Loucy (cell line): ENCODE measurements at regions not wholly inside any gene's neighbourhood (a gene's known extent, or its start where the extent isn't known, plus 50 kb on each side); places are given as distances from the start of the nearest gene placed in this dataset.

Experiments
- H2AFZ ChIP-seq: fragments of 200-600 bp; sonication (generic); 2 replicates; pipeline ENCODE4 v1.6.0; 2016; ENCODE audit warnings: antibody characterized with exemption, mild to moderate bottlenecking, low read length, moderate library complexity
- H3F3A ChIP-seq: fragments of 200-600 bp; 2 replicates; pipeline ENCODE4 v1.6.0; 2016; ENCODE audit warnings: antibody characterized with exemption, low read depth, mild to moderate bottlenecking
- H3K27me3 ChIP-seq: fragments of 200-600 bp; sonication (generic); 2 replicates; pipeline ENCODE4 v1.6.1; 2014; ENCODE audit warnings: low read length, mild to moderate bottlenecking; ENCODE audit not compliant: insufficient read depth, poor library complexity, severe bottlenecking
- H3K36me3 ChIP-seq: fragments of 200-600 bp; sonication (generic); 2 replicates; pipeline ENCODE4 v1.6.1; 2016; ENCODE audit warnings: low read length; ENCODE audit not compliant: insufficient read depth
- H3K4me1 ChIP-seq: fragments of 200-600 bp; sonication (generic); 2 replicates; pipeline ENCODE4 v1.5.1; 2014; ENCODE audit warnings: low read length, mild to moderate bottlenecking; ENCODE audit not compliant: insufficient read depth, poor library complexity, severe bottlenecking
- H3K4me2 ChIP-seq: fragments of 200-600 bp; sonication (generic); 2 replicates; pipeline ENCODE4 v1.6.0; 2014; ENCODE audit warnings: antibody characterized with exemption, low read length, low read depth, mild to moderate bottlenecking; ENCODE audit not compliant: poor library complexity, severe bottlenecking
- H3K4me3 ChIP-seq: fragments of 200-600 bp; sonication (generic); 2 replicates; pipeline ENCODE4 v1.5.1; 2014; ENCODE audit warnings: low read length, mild to moderate bottlenecking, mixed read lengths; ENCODE audit not compliant: poor library complexity, severe bottlenecking
- H3K79me2 ChIP-seq: fragments of 200-600 bp; sonication (generic); 2 replicates; pipeline ENCODE4 v1.6.1; 2014; ENCODE audit warnings: low read length; ENCODE audit not compliant: insufficient read depth
- H3K9ac ChIP-seq: fragments of 200-600 bp; sonication (generic); 2 replicates; pipeline ENCODE4 v1.6.0; 2014; ENCODE audit warnings: mild to moderate bottlenecking, low read depth, low read length, moderate library complexity; ENCODE audit not compliant: poor library complexity, severe bottlenecking
- H3K9me2 ChIP-seq: fragments of 200-600 bp; sonication (generic); replicated peaks from 2 replicates; pipeline ENCODE4 v1.6.1; 2016; ENCODE audit warnings: low read depth, low read length, mixed read lengths
- H3K9me3 ChIP-seq: fragments of 200-600 bp; sonication (generic); 2 replicates; pipeline ENCODE4 v1.6.1; 2014; ENCODE audit warnings: mild to moderate bottlenecking, antibody characterized with exemption, low read length, low read depth; ENCODE audit not compliant: insufficient read depth
- H4K20me1 ChIP-seq: fragments of 200-600 bp; sonication (generic); 2 replicates; pipeline ENCODE4 v1.6.0; 2014; ENCODE audit warnings: antibody characterized with exemption, low read length, mild to moderate bottlenecking; ENCODE audit not compliant: insufficient read depth, poor library complexity, severe bottlenecking
- EZH2phosphoT487 ChIP-seq: fragments of 200-600 bp; IDR thresholded peaks from 2 replicates; pipeline ENCODE4 v1.6.1; 2018; ENCODE audit warnings: antibody characterized with exemption, mild to moderate bottlenecking, moderate library complexity, borderline replicate concordance
- TF ChIP-seq, protein P1 (sequence below): fragments of 200-600 bp; sonication (generic); conservative IDR thresholded peaks from 2 replicates; pipeline ENCODE4 v1.5.1; 2014; ENCODE audit warnings: mild to moderate bottlenecking, antibody characterized with exemption, low read length

DNA sequence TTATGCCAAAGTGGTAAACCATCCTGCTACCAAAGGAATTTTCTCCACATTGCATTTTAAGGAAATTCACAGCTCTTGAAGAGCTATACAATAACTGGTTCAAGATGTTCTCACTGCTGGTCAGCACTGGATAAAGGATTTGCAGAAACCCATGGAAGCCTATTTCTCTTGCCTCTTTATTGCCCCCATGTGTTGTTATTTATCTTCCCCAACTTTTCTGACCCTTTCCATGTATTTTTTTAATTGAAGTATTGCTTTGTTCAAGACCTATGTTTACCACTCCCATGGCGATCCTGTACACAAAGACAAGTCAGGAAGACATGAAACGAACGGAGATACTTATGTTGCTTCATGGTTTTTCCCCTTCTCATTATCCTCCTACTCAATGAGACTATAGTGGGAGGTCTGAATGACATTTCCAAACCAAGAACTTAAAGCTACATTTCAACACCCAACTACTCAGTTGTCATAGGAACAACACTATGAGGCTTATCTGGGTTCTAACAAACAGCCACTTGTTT is 566.4 kb upstream of the DIPK2B start:
- H3K4me1 ChIP-seq = peaks cover 50% of the 10 kb centered on the region
- H3K79me2 ChIP-seq = peaks cover 90% of the 10 kb centered on the region
- TF ChIP-seq EZH2phosphoT487 = no peak
- TF ChIP-seq, protein P1, sequence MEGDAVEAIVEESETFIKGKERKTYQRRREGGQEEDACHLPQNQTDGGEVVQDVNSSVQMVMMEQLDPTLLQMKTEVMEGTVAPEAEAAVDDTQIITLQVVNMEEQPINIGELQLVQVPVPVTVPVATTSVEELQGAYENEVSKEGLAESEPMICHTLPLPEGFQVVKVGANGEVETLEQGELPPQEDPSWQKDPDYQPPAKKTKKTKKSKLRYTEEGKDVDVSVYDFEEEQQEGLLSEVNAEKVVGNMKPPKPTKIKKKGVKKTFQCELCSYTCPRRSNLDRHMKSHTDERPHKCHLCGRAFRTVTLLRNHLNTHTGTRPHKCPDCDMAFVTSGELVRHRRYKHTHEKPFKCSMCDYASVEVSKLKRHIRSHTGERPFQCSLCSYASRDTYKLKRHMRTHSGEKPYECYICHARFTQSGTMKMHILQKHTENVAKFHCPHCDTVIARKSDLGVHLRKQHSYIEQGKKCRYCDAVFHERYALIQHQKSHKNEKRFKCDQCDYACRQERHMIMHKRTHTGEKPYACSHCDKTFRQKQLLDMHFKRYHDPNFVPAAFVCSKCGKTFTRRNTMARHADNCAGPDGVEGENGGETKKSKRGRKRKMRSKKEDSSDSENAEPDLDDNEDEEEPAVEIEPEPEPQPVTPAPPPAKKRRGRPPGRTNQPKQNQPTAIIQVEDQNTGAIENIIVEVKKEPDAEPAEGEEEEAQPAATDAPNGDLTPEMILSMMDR = no peak
- H3K9me3 ChIP-seq = no peaks in the 10 kb centered on the region
- H3F3A ChIP-seq = 0 out of 2 replicates have a peak, but pooled peaks cover 2% of the 10 kb centered on the region
- no peaks in the 10 kb centered on the region for H3K27me3 ChIP-seq
- peak overlapping the region; percentile 86 for H3K4me3 ChIP-seq
- H4K20me1 ChIP-seq = peaks cover 21% of the 10 kb centered on the region
- no peak overlapping the region for H2AFZ ChIP-seq
- H3K9ac ChIP-seq = peak overlapping the region; percentile 84
- no peaks in the 10 kb centered on the region for H3K36me3 ChIP-seq
- H3K9me2 ChIP-seq = no peaks in the 10 kb centered on the region
- H3K4me2 ChIP-seq = peak overlapping the region; percentile 77

DNA sequence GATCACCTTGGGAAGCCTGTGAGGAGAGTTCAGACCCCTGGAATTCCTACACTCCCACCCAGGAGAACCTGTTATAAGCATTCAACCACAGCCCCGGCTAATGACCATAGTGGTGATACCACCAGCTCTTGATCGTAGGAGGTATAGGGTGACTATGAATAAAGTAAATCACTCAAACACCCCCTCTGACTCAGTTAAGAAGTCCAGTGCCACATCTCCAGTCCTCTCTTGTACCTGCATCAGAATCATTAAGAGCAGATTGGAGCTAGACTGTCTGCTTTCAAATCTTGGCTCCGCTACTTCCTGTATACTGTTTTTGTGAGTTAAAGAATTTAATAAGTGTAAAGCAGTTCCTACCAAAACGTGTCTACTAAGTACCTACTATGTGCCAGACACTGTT is 565.1 kb upstream of the DIPK2B start:
- TF ChIP-seq EZH2phosphoT487 = no peak
- Histone ChIP-seq H3K27me3 (no peaks in the 10 kb centered on the region), H3K9me2 (no peaks in the 10 kb centered on the region), H4K20me1 (peaks cover 21% of the 10 kb centered on the region), H3K9me3 (no peaks in the 10 kb centered on the region), H3K9ac (peak overlapping the region; percentile 84), H3K4me1 (peaks cover 49% of the 10 kb centered on the region), H3K36me3 (no peaks in the 10 kb centered on the region), H3F3A (0 out of 2 replicates have a peak, but pooled peaks cover 2% of the 10 kb centered on the region), H3K79me2 (peaks cover 95% of the 10 kb centered on the region), H3K4me2 (peak overlapping the region; percentile 77), H2AFZ (no peak overlapping the region), H3K4me3 (peak overlapping the region; percentile 86)

DNA sequence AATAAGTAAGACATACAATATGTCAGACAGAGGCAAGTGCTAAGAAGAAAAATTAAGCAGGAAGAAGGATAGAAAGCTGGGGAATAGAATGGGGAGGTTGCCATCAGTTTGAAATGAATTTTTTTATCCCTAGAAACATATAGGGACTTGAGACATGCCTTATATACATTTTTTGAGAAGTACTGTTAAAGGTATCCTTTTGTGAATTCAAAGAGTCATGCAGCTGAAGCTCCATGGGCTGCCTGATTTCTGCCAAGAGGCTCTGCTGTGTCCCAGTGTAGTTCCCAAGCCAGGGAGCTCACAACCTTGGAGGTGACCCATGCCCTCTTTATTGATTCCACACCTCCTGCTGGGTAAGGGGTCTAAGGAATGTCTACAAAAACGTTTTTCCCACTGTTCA is 564.6 kb upstream of the DIPK2B start:
- H3F3A ChIP-seq = 0 out of 2 replicates have a peak, but pooled peaks cover 2% of the 10 kb centered on the region
- H3K4me1 ChIP-seq = peaks cover 49% of the 10 kb centered on the region
- H3K9ac ChIP-seq = peak overlapping the region; percentile 84
- no peaks in the 10 kb centered on the region for H3K9me2 ChIP-seq
- peak overlapping the region; percentile 86 for H3K4me3 ChIP-seq
- H3K27me3 ChIP-seq = no peaks in the 10 kb centered on the region
- H3K79me2 ChIP-seq = peaks cover 95% of the 10 kb centered on the region
- no peak overlapping the region for H2AFZ ChIP-seq
- no peaks in the 10 kb centered on the region for H3K36me3 ChIP-seq
- H4K20me1 ChIP-seq = peaks cover 21% of the 10 kb centered on the region
- no peak for TF ChIP-seq EZH2phosphoT487
- TF ChIP-seq, protein P1 = no peak
- H3K4me2 ChIP-seq = peak overlapping the region; percentile 77
- no peaks in the 10 kb centered on the region for H3K9me3 ChIP-seq
